ENCODE measurements at regions not wholly inside any gene's neighbourhood (a gene's known extent, or its start where the extent isn't known, plus 50 kb on each side); places are given as distances from the start of the nearest gene placed in this dataset.

- no peak overlapping the region for H2AFZ ChIP-seq (ENCODE audit: control insufficient read depth, low read length)
- H3K9me3 ChIP-seq (ENCODE audit: control insufficient read depth, low read depth, low read length) = no peaks in the 10 kb centered on the region
- H3K9me1 ChIP-seq (ENCODE audit: control insufficient read depth, extremely low read depth, insufficient read depth, low read length) = no peaks in the 10 kb centered on the region
- TF ChIP-seq EZH2 (IDR thresholded peaks at IDR 0.05; ENCODE audit: low read length) = no peak
- TF ChIP-seq CTCF (optimal IDR thresholded peaks at IDR 0.05 in 1 of 3, IDR thresholded peaks at IDR 0.05 in 1 of 3, conservative IDR thresholded peaks at IDR 0.05 in 1 of 3; ENCODE audit: extremely low read depth in 1 of 3, insufficient read depth in 2 of 3, low read length in 3 of 3) = no peak
- DNase-seq (ENCODE audit: low read depth, low spot score) (no peak), FAIRE-seq (no peak)
- H3K27ac ChIP-seq (ENCODE audit: control insufficient read depth, insufficient read depth, low read length) = no peak overlapping the region
- no peaks in the 10 kb centered on the region for H3K27me3 ChIP-seq (ENCODE audit: control insufficient read depth, extremely low read depth, insufficient read depth, low read length)
- H3K79me2 ChIP-seq (ENCODE audit: control insufficient read depth, insufficient read depth, low read length) = no peaks in the 10 kb centered on the region
- dilution Hi-C loops (cut with MboI; ENCODE audit: extremely low pct_ligation_motif_present, low sequenced_read_pairs) = no loop called here
- no peak overlapping the region for H3K9ac ChIP-seq (ENCODE audit: control insufficient read depth, extremely low read depth, insufficient read depth, low read length)
- H3K4me2 ChIP-seq (ENCODE audit: control insufficient read depth, extremely low read depth, insufficient read depth, low read depth, low read length) = no peak overlapping the region
- H3K36me3 ChIP-seq (ENCODE audit: control insufficient read depth in 2 of 2, extremely low read depth in 1 of 2, insufficient read depth in 2 of 2, low read length in 2 of 2) = no peaks in the 10 kb centered on the region
- H3K4me3 ChIP-seq (ENCODE audit: control insufficient read depth in 2 of 3, extremely low read depth in 1 of 3, insufficient read depth in 2 of 3, low read depth in 1 of 3, low read length in 3 of 3) = no peak overlapping the region
- H4K20me1 ChIP-seq (ENCODE audit: control insufficient read depth, extremely low read depth, insufficient read depth, low read length) = no peaks in the 10 kb centered on the region
- no peaks in the 10 kb centered on the region for H3K4me1 ChIP-seq (ENCODE audit: control insufficient read depth, extremely low read depth, insufficient read depth, low read length)
Observed at GRCh38 chr5:45109636-45110035, 300.9 kb downstream of the MRPS30 start.

GRCh38 chr5:45110399-45110798, 301.7 kb downstream of the MRPS30 start:
- Histone ChIP-seq H3K4me1 (ENCODE audit: control insufficient read depth, extremely low read depth, insufficient read depth, low read length) (no peaks in the 10 kb centered on the region), H3K4me3 (ENCODE audit: control insufficient read depth in 2 of 3, extremely low read depth in 1 of 3, insufficient read depth in 2 of 3, low read depth in 1 of 3, low read length in 3 of 3) (no peak overlapping the region), H3K4me2 (ENCODE audit: control insufficient read depth, extremely low read depth, insufficient read depth, low read depth, low read length) (no peak overlapping the region), H2AFZ (ENCODE audit: control insufficient read depth, low read length) (no peak overlapping the region), H3K36me3 (ENCODE audit: control insufficient read depth in 2 of 2, extremely low read depth in 1 of 2, insufficient read depth in 2 of 2, low read length in 2 of 2) (no peaks in the 10 kb centered on the region), H3K9me3 (ENCODE audit: control insufficient read depth, low read depth, low read length) (no peaks in the 10 kb centered on the region), H3K79me2 (ENCODE audit: control insufficient read depth, insufficient read depth, low read length) (no peaks in the 10 kb centered on the region), H3K9ac (ENCODE audit: control insufficient read depth, extremely low read depth, insufficient read depth, low read length) (no peak overlapping the region), H3K27me3 (ENCODE audit: control insufficient read depth, extremely low read depth, insufficient read depth, low read length) (no peaks in the 10 kb centered on the region), H4K20me1 (ENCODE audit: control insufficient read depth, extremely low read depth, insufficient read depth, low read length) (no peaks in the 10 kb centered on the region), H3K27ac (ENCODE audit: control insufficient read depth, insufficient read depth, low read length) (no peak overlapping the region), H3K9me1 (ENCODE audit: control insufficient read depth, extremely low read depth, insufficient read depth, low read length) (no peaks in the 10 kb centered on the region)
- FAIRE-seq = no peak
- dilution Hi-C loops (cut with MboI; ENCODE audit: extremely low pct_ligation_motif_present, low sequenced_read_pairs) = no loop called here
- TF ChIP-seq CTCF (optimal IDR thresholded peaks at IDR 0.05 in 1 of 3, IDR thresholded peaks at IDR 0.05 in 1 of 3, conservative IDR thresholded peaks at IDR 0.05 in 1 of 3; ENCODE audit: extremely low read depth in 1 of 3, insufficient read depth in 2 of 3, low read length in 3 of 3) = no peak
- TF ChIP-seq EZH2 (IDR thresholded peaks at IDR 0.05; ENCODE audit: low read length) = no peak
- no peak for DNase-seq (ENCODE audit: low read depth, low spot score)
